Endothelial cell of umbilical vein (primary cell): ENCODE measurements at regions not wholly inside any gene's neighbourhood (a gene's known extent, or its start where the extent isn't known, plus 50 kb on each side); places are given as distances from the start of the nearest gene placed in this dataset.

Experiments used
- BruUV-seq: library from RNA; stranded (reverse); fragments of 400-500 nt; replicated peaks from 2 replicates; lab custom pipeline; 2021; lab: Mats Ljungman, UMichigan
- CTCF ChIA-PET: fragments of 300-600, 350-600 bp; sonication (Branson Sonifier 250); formaldehyde crosslinking; loops from one replicate; lab custom pipeline; 2021; ENCODE audit warnings: antibody characterized with exemption, inconsistent platforms; lab: Charles Lee
- POLR2A ChIA-PET: fragments of 300-600, 350-600 bp; sonication (Branson Sonifier 250); formaldehyde crosslinking; loops from one replicate; lab custom pipeline; 2021; ENCODE audit warnings: antibody characterized with exemption, inconsistent platforms; lab: Charles Lee
- DNase-seq: peaks from one replicate; pipeline ENCODE4 v3.0.0-alpha.2; 2011; ENCODE audit warnings: low read depth, low spot score
- FAIRE-seq: peaks from 2 replicates; lab custom pipeline; 2011; peaks lifted over from hg19 to GRCh38; lab: Jason Lieb, UNC
- H2AFZ ChIP-seq: 2 replicates; pipeline ENCODE4 v1.6.0; 2012; ENCODE audit warnings: low read depth, low read length, control low read depth, inconsistent platforms
- H3K27ac ChIP-seq: 2 replicates; pipeline ENCODE4 v1.5.1; 2011; ENCODE audit warnings: low read depth, mild to moderate bottlenecking, control low read depth, low read length, moderate library complexity; ENCODE audit not compliant: insufficient read depth
- H3K27me3 ChIP-seq, 2 experiments: 2 replicates each; pipeline versions ENCODE4 v1.6.0 to v1.6.1; 2011; ENCODE audit warnings: low read length in 2 of 2, mixed read lengths in 1 of 2; ENCODE audit not compliant: control insufficient read depth in 2 of 2, insufficient read depth in 2 of 2
- H3K36me3 ChIP-seq, 2 experiments: 2 replicates in 1 of 2; 3 replicates in 1 of 2; pipeline ENCODE4 v1.5.1; 2011; ENCODE audit warnings: low read length in 2 of 2, mild to moderate bottlenecking in 1 of 2, moderate library complexity in 1 of 2; ENCODE audit not compliant: control insufficient read depth in 2 of 2, insufficient read depth in 2 of 2; ENCODE audit errors: extremely low read depth in 1 of 2
- H3K4me1 ChIP-seq: 3 replicates; pipeline ENCODE4 v1.5.1; 2011; ENCODE audit warnings: mild to moderate bottlenecking, low read length; ENCODE audit not compliant: control insufficient read depth, insufficient read depth; ENCODE audit errors: extremely low read depth
- H3K4me2 ChIP-seq: 2 replicates; pipeline ENCODE4 v1.6.1; 2011; ENCODE audit warnings: low read length, control low read depth, mixed read lengths; ENCODE audit not compliant: insufficient read depth
- H3K4me3 ChIP-seq, 3 experiments: fragments of 200-600 bp in 1 of 3; sonication (generic), shearing (Covaris generic) in 1 of 3; replicated peaks in 1 of 3; 2 replicates each; pipeline ENCODE4 v1.5.1; 2011 to 2016; ENCODE audit warnings: control low read depth in 3 of 3, low read length in 3 of 3, mild to moderate bottlenecking in 2 of 3, inconsistent platforms in 1 of 3, low read depth in 1 of 3, moderate library complexity in 1 of 3; ENCODE audit not compliant: insufficient read depth in 1 of 3
- H3K79me2 ChIP-seq: 2 replicates; pipeline ENCODE4 v1.6.0; 2012; ENCODE audit warnings: low read length, inconsistent platforms; ENCODE audit not compliant: control insufficient read depth, insufficient read depth
- H3K9ac ChIP-seq: replicated peaks from 2 replicates; pipeline ENCODE3; 2011; ENCODE audit warnings: low read length, control low read depth; ENCODE audit not compliant: insufficient read depth; ENCODE audit errors: extremely low read depth
- H3K9me1 ChIP-seq: replicated peaks from 3 replicates; pipeline ENCODE4 v1.6.0; 2011; ENCODE audit warnings: mild to moderate bottlenecking, low read length; ENCODE audit not compliant: control insufficient read depth, insufficient read depth; ENCODE audit errors: extremely low read depth
- H3K9me3 ChIP-seq: replicated peaks from 2 replicates; pipeline ENCODE4 v1.5.1; 2012; ENCODE audit warnings: low read length, inconsistent platforms; ENCODE audit not compliant: control insufficient read depth, insufficient read depth
- H4K20me1 ChIP-seq: replicated peaks from 2 replicates; pipeline ENCODE3; 2011; ENCODE audit warnings: mild to moderate bottlenecking, low read length; ENCODE audit not compliant: control insufficient read depth, insufficient read depth; ENCODE audit errors: extremely low read depth
- EZH2 ChIP-seq: IDR thresholded peaks from 2 replicates; pipeline ENCODE4 v1.6.1; 2012; ENCODE audit warnings: borderline replicate concordance, low read depth, mild to moderate bottlenecking, moderate library complexity, low read length, inconsistent platforms; ENCODE audit not compliant: severe bottlenecking
- FOS ChIP-seq: IDR thresholded peaks from 2 replicates; pipeline ENCODE4 v1.6.1; 2011; ENCODE audit warnings: mild to moderate bottlenecking, low read length, moderate library complexity, borderline replicate concordance; ENCODE audit not compliant: insufficient read depth
- GATA2 ChIP-seq: IDR thresholded peaks from 2 replicates; pipeline ENCODE4 v1.7.0; 2011; ENCODE audit warnings: low read depth, mild to moderate bottlenecking, moderate library complexity, mixed read lengths, low read length; ENCODE audit not compliant: insufficient read length, insufficient read depth
- JUN ChIP-seq: IDR thresholded peaks from 2 replicates; pipeline ENCODE4 v1.6.1; 2011; ENCODE audit warnings: borderline replicate concordance, low read depth; ENCODE audit not compliant: insufficient read length, insufficient read depth
- MYC ChIP-seq: IDR thresholded peaks from one replicate; pipeline ENCODE4 v1.6.1; 2011; ENCODE audit warnings: mild to moderate bottlenecking, low read depth, low read length
- POLR2A ChIP-seq: IDR thresholded peaks from 2 replicates; pipeline ENCODE4 v1.6.1; 2012; ENCODE audit warnings: low read depth, mild to moderate bottlenecking, control low read depth, low read length
- POLR2AphosphoS5 ChIP-seq: IDR thresholded peaks from 2 replicates; pipeline ENCODE4 v1.6.1; 2012; ENCODE audit warnings: low read depth, mild to moderate bottlenecking, control low read depth, low read length, moderate library complexity; ENCODE audit not compliant: insufficient read depth
- dilution Hi-C: fragments of 300-500 bp; cut with MboI; formaldehyde crosslinking; loops from one replicate; pipeline ENCODE4 v1.15.0; 2019; ENCODE audit warnings: low sequenced_read_pairs; ENCODE audit not compliant: extremely low pct_ligation_motif_present
- intact Hi-C: fragments of 100-400 bp; cut with micrococcal nuclease; formaldehyde crosslinking; loops from one replicate; pipeline ENCODE4 v1.10.0; 2022
- TF ChIP-seq, protein P1 (sequence below), 2 donors: IDR thresholded peaks; 1 replicate in 1 of 2; 2 replicates in 1 of 2; pipeline ENCODE4 v1.5.1; 2011; ENCODE audit warnings: low read length in 2 of 2, mild to moderate bottlenecking in 2 of 2, moderate library complexity in 2 of 2, control low read depth in 1 of 2, inconsistent platforms in 1 of 2, low read depth in 1 of 2; ENCODE audit not compliant: insufficient read depth in 1 of 2; ENCODE audit errors: extremely low read depth in 1 of 2
- TF ChIP-seq, protein P2 (sequence below): IDR thresholded peaks from 2 replicates; pipeline ENCODE4 v1.6.1; 2011; ENCODE audit not compliant: insufficient read depth, insufficient read length

- POLR2A ChIA-PET, result no interaction called here
- Histone ChIP-seq H3K4me1 (no peaks in the 10 kb centered on the region), H3K36me3 (no peaks in the 10 kb centered on the region), H2AFZ (no peak overlapping the region), H3K9ac (no peak overlapping the region), H3K4me2 (no peak overlapping the region), H4K20me1 (no peaks in the 10 kb centered on the region), H3K79me2 (no peaks in the 10 kb centered on the region), H3K4me3 (no peak overlapping the region), H3K27ac (no peak overlapping the region), H3K9me1 (no peaks in the 10 kb centered on the region), H3K27me3 (no peaks in the 10 kb centered on the region), H3K9me3 (peaks cover 5% of the 10 kb centered on the region)
- TF ChIP-seq POLR2A, result no peak
- TF ChIP-seq, protein P1, sequence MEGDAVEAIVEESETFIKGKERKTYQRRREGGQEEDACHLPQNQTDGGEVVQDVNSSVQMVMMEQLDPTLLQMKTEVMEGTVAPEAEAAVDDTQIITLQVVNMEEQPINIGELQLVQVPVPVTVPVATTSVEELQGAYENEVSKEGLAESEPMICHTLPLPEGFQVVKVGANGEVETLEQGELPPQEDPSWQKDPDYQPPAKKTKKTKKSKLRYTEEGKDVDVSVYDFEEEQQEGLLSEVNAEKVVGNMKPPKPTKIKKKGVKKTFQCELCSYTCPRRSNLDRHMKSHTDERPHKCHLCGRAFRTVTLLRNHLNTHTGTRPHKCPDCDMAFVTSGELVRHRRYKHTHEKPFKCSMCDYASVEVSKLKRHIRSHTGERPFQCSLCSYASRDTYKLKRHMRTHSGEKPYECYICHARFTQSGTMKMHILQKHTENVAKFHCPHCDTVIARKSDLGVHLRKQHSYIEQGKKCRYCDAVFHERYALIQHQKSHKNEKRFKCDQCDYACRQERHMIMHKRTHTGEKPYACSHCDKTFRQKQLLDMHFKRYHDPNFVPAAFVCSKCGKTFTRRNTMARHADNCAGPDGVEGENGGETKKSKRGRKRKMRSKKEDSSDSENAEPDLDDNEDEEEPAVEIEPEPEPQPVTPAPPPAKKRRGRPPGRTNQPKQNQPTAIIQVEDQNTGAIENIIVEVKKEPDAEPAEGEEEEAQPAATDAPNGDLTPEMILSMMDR (IDR thresholded peaks at IDR 0.05; ENCODE audit: extremely low read depth in 1 of 2, insufficient read depth in 1 of 2, low read depth in 1 of 2, low read length in 2 of 2), result no peak
- TF ChIP-seq EZH2, result no peak
- TF ChIP-seq FOS, result no peak
- TF ChIP-seq GATA2, result no peak
- TF ChIP-seq, protein P2, sequence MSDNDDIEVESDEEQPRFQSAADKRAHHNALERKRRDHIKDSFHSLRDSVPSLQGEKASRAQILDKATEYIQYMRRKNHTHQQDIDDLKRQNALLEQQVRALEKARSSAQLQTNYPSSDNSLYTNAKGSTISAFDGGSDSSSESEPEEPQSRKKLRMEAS, result no peak
- no peak for TF ChIP-seq MYC
- no peak for TF ChIP-seq JUN
- TF ChIP-seq POLR2AphosphoS5, result no peak
- intact Hi-C loops, result no loop called here
- BruUV-seq, result no TSS peak
- dilution Hi-C loops, result no loop called here
- CTCF ChIA-PET, result no interaction called here
- FAIRE-seq (no peak), DNase-seq (no peak)
Measured at GRCh38 chr20:55744896-55745295, 260.4 kb downstream of the CBLN4 start.
